Fibroblast of skin of right biceps (primary cell): ENCODE measurements at regions not wholly inside any gene's neighbourhood (a gene's known extent, or its start where the extent isn't known, plus 50 kb on each side); places are given as distances from the start of the nearest gene placed in this dataset.
A peak's percentile ranks its signal among the peaks of the same experiment; 100 is the strongest.
"Not testable (repeated sequence)": the region's sequence is repeated elsewhere in the genome, so short reads cannot be mapped to it uniquely, and the experiment has no call there.

Source experiments
- DNase-seq: peaks from one replicate; pipeline ENCODE4 v3.0.0-alpha.2; 2013

DNA sequence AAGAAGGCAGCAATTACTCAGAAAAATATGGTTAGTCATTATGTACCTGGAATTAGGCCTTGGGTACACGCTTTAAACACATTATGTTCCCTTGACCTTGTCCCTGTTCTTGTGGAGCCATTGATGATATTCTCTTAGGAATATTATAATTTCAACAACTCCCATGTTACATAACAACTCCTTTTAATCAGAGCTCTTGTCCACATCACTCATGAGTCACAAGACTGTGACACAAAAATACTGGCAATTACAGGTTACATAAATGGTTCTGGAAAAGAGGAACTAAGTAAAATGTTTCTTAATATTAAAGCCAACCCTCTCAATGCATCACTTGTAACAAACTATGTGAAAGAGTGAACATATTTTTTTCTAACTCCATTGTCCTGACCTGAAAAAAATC lies 143.8 kb upstream of the PCLO start:
- DNase-seq, result no peak

DNA sequence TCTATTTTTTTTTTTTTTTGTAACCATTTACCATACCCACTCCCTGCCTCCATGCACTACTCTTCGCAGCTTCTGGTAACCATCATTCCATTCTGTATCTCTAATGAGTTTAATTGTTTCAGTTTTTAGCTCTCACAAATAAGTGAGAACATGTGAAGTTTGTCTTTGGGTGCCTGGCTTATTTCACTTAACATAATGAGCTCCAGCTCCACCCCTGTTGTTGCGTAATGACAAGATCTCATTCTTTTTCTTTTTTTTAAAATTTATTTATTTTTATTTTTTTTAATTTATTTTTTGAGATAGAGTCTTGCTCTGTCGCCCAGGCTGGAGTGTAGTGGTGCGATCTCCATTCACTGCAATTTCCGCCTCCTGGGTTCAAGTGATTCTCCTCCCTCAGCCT lies 142.3 kb upstream of the PCLO start:
- no peak for DNase-seq

DNA sequence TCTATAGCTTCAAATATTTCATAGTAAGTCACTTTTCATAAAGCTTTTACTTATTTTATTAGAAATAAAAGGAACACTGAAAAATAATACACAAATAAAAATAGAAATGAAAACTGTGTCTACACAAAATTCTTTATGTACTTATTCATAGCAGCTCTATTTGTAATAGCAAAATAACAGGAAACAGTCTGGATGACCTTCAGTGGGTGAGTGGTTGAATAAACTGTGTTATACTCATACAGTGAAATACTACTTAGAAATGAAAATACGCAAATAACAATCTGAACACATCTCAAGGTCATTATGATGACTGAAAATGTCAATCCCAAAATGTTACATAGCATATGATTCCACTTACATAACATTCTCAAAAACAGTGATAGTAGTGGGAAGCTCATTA lies 138.7 kb upstream of the PCLO start:
- peak; percentile 9 for DNase-seq

DNA sequence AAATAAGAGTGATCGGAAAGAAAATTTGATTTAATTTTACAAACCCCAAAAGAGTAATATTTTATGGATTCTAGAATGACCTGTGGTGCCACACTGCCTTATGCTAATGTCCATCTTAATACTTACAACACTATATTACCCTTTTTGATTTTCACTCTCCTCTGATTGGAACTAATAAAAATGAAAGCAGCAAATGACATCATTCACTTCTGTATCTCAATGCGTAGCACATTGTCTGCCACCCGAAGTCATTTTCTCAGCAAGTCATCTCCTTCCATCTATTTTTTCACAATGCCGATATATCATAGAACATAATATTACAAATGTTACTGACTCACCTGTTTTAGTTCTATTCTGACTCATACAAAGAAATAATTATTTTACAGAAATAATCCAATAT lies 127.5 kb upstream of the PCLO start:
- DNase-seq, result no peak

DNA sequence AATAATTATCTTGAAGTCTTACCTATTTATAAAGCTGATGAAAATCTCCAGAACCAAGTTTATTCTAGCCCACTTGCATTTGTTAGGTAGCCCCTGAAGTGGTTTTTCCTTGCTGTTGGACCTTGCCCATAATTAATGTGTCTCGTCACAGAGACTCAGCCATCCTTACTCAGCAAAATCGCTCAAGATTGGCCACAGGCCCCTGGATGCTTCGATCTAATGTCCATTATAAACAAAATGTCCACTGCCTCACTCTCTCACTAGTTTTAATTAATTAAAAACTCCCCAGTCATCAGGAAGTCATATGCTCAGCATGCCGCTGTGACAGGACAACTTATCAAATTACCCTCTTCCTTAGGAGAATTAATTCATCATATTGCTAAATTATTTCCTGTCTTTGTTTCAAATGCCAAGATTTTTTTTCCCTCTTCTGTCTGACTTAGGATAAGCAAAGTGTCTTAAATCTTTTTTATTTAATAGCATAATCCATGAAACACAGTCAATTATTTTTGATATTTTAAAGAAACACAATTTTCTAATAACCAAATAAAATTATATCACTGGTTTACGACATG lies 126.8 kb upstream of the PCLO start:
- no peak for DNase-seq

DNA sequence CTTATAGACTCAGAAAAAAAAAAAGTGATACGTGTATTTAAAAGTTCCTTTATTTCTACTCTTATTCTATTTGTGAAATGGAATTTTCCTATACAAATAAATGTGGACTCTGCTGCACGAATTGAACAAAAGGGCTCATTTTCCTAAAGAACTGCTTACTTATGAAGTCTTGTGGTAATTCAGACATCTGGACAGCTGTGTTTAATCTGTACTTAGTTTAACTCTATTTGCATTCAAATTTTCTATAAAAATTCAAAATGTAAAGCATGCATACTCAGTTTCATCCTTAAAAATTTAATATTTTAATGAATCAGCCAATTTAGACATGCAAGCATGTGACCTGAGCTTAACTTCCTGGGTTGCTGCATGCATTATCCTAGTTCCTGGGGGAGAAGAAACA lies 118.0 kb upstream of the PCLO start:
- no peak for DNase-seq

DNA sequence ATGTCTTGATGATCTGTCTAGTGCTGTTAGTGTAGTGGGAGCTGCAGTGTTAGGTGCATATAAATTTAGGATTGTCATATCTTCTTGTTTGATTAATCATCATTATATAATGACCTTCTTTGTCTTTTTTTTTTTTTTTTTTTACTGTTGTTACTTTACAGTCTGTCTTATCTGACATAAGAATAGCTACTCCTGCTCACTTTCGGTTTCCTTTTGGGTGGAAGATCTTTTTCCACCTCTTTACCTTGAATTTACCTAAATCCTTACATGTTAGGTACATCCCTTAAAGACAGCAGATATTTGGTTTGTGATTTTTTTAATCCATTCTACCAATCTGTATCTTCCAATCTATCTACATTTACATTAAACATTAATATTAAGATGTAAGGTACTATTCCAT lies 113.6 kb upstream of the PCLO start:
- no peak for DNase-seq

DNA sequence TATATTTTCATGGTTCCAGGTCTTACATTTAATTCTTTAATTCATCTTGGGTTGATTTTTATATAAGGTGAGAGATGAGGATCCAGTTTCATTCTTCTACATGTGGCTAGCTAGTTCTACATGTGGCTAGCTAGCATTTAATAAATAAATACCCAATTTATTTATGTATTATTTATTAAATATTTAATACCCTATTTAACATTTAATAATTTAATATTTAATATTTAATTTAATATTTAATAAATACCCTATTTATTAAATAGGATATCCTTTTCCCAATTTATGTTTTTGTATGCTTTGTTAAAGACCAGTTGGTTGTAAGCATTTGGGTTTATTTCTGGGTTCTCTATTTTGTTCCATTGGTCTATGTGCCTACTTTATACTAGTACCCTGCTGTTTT lies 111.0 kb upstream of the PCLO start:
- no peak for DNase-seq

DNA sequence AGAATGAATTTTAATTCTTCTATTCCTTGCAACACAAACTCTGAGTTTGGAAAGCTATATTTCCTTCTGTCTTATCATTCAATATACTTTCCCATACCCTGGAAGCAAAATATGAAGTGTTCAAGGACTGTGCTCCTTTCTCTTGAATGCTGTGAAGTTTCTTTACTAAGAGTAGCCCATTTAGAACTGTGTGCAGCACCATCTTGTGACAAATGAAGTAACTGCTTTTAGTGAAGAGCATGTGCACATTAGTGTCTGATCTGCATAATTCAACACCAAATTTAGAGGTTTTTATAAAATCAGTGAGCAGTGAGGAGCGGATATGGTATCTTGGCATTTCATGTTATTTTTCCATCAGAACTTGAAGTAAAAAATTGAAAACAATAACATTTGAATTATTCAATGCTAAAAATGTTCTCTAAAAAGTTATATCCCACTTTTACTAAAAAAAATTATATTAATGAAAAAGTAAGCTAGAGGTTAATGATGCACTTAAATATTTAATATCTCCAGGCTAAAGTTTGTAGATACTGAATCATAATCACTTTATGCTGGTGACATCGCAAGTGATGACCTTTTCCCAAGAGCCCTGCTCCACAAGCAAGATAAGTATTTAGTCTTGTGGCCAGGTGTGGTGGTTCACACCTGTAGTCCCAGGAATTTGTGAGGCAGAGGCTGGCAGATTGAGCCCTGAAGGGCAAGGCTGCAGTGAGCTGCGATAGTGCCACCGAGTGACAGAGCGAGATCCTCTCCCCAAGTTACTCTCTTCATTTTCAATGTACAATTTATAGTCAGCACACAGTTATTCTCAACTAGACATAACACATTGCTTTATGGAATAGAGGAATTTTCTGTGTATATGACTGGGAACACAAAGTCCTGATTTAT lies 108.8 kb upstream of the PCLO start:
- peak; percentile 32 for DNase-seq

DNA sequence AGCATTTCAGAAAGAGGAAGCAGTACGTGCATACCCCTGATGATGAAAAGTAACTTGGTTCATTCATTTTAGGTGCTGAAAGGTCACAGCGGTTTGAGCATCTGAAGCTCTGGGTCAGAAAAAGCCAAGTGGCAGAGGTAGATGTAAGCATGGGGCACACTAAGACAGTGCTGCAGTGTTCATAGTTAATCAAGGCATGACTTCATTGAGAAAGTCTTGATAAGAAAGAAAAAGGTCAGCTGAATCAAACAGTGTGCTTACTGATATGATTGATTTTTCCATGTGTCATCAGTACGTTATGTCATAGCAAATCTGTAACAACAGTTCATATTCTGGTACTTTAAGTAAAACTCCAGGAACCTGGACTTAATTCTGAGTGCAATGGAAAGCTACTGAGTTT lies 107.7 kb upstream of the PCLO start:
- no peak for DNase-seq

DNA sequence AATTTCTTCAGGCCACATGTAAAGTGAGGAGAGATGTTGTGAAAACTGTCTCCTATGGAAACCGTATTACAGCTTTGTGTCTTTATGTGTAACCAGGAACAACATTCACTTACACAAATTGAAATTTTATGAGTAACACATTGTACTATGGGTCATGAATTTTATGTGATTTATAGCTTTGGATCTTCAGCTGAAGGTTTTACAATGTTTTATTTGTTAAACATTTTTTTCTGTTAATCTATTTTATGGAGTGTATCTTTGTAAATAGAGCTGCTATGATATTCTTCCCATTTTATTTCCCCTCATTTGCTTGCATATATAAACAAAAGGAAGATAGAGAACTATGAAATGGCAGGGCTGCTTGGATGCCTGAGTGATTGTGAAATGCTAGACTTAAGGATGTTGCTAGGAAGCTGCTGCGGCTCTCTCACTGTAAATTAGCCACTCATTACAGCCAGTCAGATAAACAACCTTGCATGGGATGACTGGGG lies 104.5 kb upstream of the PCLO start:
- peak; percentile 19 for DNase-seq

DNA sequence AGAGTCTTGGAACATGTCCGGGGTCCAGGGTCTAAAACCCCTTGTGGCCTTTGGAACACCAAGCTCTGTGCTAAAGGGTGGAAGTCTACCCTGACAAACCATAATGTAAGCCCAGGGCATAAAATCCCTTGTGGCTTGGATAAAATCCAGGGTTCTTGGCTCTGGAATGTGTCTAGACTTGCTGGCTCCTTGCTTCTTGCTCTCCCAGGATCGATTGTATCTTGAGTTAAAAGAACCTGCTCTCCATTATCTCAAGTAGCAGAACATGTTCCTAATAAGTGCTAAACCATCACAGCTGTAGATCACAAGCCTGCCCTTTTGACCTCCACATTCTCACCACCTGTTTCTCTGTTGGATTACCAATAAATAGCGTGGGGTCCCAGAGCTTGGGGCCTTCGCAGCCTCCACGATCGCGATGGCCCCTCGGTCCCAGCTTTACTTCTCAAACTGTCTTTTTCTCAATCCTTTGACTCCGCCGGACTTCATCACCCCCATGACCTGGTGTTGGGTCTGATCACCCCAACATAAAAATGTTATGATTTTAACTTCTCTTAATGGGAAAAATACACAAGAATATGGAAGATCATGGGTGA lies 100.9 kb upstream of the PCLO start:
- peak; percentile 62 for DNase-seq

DNA sequence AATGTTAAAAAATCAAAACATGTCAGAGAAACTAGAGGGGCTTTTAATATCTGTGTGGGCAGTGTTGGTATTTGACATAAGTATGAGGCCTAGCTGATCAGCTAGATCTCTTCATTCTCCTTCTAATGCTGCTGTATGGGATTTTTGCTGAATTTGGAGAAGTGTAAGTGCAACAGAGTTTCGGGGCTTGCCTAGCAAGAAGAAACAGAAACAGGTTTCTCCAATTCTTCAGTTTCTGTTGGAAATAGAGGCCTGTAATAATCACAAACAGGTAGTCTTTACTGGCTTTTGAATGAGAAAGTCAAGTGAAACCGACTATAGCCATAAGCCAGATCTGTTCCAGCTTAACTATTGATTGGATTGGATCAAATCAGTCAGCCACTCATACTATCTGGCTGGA lies 96.4 kb upstream of the PCLO start:
- DNase-seq, result no peak

DNA sequence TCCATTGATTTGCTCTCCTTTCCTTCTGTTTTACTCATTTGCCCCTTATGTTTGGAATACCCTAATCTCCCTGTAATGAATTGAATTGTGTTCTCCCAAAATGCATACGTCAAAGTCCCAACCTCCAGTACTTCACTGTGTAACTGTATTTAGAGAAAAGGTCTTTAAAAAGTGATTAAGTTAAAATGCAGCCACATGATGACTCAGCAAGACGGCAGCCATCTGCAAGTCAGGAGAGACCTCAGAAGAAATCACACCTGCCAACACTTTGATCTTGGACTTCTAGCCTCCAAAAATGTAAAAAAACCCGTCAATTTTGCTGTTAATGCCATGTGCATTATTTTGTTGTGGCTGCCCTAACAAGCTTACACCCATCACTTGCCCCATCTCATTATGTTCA lies 85.3 kb upstream of the PCLO start:
- DNase-seq, result no peak

DNA sequence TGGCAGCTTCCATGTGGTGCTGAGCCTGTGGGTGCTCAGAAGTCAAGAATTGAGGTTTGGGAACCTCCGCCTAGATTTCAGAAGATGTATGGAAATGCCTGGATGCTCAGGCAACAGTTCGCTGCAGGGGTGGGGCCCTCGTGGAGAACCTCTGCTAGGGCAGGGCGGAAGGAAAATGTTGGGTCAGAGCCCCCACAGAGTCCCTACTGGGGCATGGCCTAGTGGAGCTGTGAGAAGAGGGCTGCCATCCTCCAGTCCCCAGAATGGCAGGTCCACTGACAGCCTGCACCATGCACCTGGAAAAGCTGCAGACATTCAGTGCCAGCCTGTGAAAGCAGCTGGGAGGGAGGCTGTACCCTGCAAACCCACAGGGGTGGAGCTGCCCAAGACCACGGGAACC lies 56.5 kb upstream of the PCLO start:
- DNase-seq, result not testable (repeated sequence)

DNA sequence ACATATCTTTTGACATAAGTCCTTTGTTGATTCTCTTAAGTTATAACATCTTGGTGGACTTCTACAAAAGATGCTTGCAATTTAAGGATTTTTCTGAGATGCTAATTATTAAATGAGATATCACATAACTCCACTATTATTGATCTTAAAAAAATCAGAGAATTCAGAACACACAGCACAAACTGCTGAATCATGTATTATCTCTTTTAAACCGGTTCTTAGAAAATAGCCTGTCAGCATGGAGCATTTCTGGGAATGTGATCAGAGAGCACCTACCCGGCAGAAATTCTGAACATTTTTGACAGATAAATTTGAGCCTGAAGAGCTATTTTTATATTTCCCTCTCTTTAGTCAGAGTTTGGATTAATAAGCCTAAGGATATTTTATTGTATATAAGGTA lies 50.2 kb upstream of the PCLO start:
- no peak for DNase-seq
